IgD-negative memory B cell (primary cell): ENCODE measurements at regions not wholly inside any gene's neighbourhood (a gene's known extent, or its start where the extent isn't known, plus 50 kb on each side); places are given as distances from the start of the nearest gene placed in this dataset.

Source experiments
- H3K27ac Mint-ChIP-seq, 3 donors: one replicate each; pipeline ENCODE4 v1.8.0; 2020 to 2022; ENCODE audit warnings: mild to moderate bottlenecking in 3 of 3, mixed read lengths in 3 of 3, moderate library complexity in 1 of 3
- H3K27me3 Mint-ChIP-seq: one replicate; pipeline ENCODE4 v1.8.0; 2021; ENCODE audit warnings: mixed read lengths
- H3K36me3 Mint-ChIP-seq: one replicate; pipeline ENCODE4 v1.8.0; 2020; ENCODE audit warnings: mild to moderate bottlenecking, mixed read lengths
- H3K4me1 Mint-ChIP-seq, 3 donors: one replicate each; pipeline ENCODE4 v1.8.0; 2020 to 2022; ENCODE audit warnings: mixed read lengths in 3 of 3, mild to moderate bottlenecking in 1 of 3
- H3K4me3 Mint-ChIP-seq, 4 donors: one replicate each; pipeline ENCODE4 v1.8.0; 2020 to 2022; ENCODE audit warnings: mild to moderate bottlenecking in 4 of 4, mixed read lengths in 4 of 4, moderate library complexity in 3 of 4
- H3K9me3 Mint-ChIP-seq, 3 donors: one replicate each; pipeline ENCODE4 v1.8.0; 2020 to 2021; ENCODE audit warnings: mixed read lengths in 3 of 3, mild to moderate bottlenecking in 1 of 3

GRCh38 chr11:95469258-95469657 is 238.3 kb upstream of the SESN3 start:
- H3K27me3 Mint-ChIP-seq, result no peaks in the 10 kb centered on the region
- H3K36me3 Mint-ChIP-seq, result no peaks in the 10 kb centered on the region
- no peak overlapping the region for H3K27ac Mint-ChIP-seq
- peaks cover 0 to 4% (median 0%) of the 10 kb centered on the region in 3 donors for H3K9me3 Mint-ChIP-seq
- peaks cover 0 to 3% (median under 1%) of the 10 kb centered on the region in 3 donors for H3K4me1 Mint-ChIP-seq
- H3K4me3 Mint-ChIP-seq, result no peak overlapping the region

- no peaks in the 10 kb centered on the region for H3K36me3 Mint-ChIP-seq
- H3K4me3 Mint-ChIP-seq, result no peak overlapping the region
- H3K9me3 Mint-ChIP-seq, result peaks cover 0 to 3% (median 0%) of the 10 kb centered on the region in 3 donors
- H3K27me3 Mint-ChIP-seq, result no peaks in the 10 kb centered on the region
- H3K27ac Mint-ChIP-seq, result no peak overlapping the region
- H3K4me1 Mint-ChIP-seq, result peaks cover 8 to 15% (median 12%) of the 10 kb centered on the region in 3 donors
These were observed 235.4 kb upstream of the SESN3 start for GRCh38 chr11:95466416-95466815.

- Mint-ChIP-seq H3K27ac (no peak overlapping the region), H3K27me3 (no peaks in the 10 kb centered on the region), H3K4me1 (peaks cover 11 to 17% (median 15%) of the 10 kb centered on the region in 3 donors), H3K36me3 (no peaks in the 10 kb centered on the region), H3K9me3 (peaks cover 0 to 3% (median 0%) of the 10 kb centered on the region in 3 donors), H3K4me3 (no peak overlapping the region)
These were observed 234.9 kb upstream of the SESN3 start for GRCh38 chr11:95465887-95466286.

- Mint-ChIP-seq H3K9me3 (no peaks in the 10 kb centered on the region), H3K4me1 (peaks cover 11 to 17% (median 15%) of the 10 kb centered on the region in 3 donors), H3K27ac (peak overlapping the region in 2 of 3 donors; percentile 0 to 95), H3K27me3 (no peaks in the 10 kb centered on the region), H3K4me3 (peak overlapping the region in 2 of 4 donors; percentile 26 to 80), H3K36me3 (no peaks in the 10 kb centered on the region)
These were observed 230.9 kb upstream of the SESN3 start for GRCh38 chr11:95461858-95462257.

GRCh38 chr11:95461348-95461747 is 230.3 kb upstream of the SESN3 start:
- H3K27me3 Mint-ChIP-seq, result no peaks in the 10 kb centered on the region
- peak overlapping the region in 2 of 4 donors; percentile 26 to 80 for H3K4me3 Mint-ChIP-seq
- no peaks in the 10 kb centered on the region for H3K36me3 Mint-ChIP-seq
- H3K27ac Mint-ChIP-seq, result peak overlapping the region in 2 of 3 donors; percentile 0 to 95
- H3K9me3 Mint-ChIP-seq, result no peaks in the 10 kb centered on the region
- peaks cover 11 to 15% (median 14%) of the 10 kb centered on the region in 3 donors for H3K4me1 Mint-ChIP-seq

GRCh38 chr11:95459291-95460042 is 228.5 kb upstream of the SESN3 start:
- H3K27me3 Mint-ChIP-seq, result no peaks in the 10 kb centered on the region
- H3K27ac Mint-ChIP-seq, result no peak overlapping the region
- H3K4me3 Mint-ChIP-seq, result no peak overlapping the region
- no peaks in the 10 kb centered on the region for H3K36me3 Mint-ChIP-seq
- peaks cover 26 to 29% (median 26%) of the 10 kb centered on the region in 3 donors for H3K4me1 Mint-ChIP-seq
- H3K9me3 Mint-ChIP-seq, result no peaks in the 10 kb centered on the region

- Mint-ChIP-seq H3K36me3 (no peaks in the 10 kb centered on the region), H3K27me3 (peaks cover 2% of the 10 kb centered on the region), H3K4me1 (peaks cover 19 to 23% (median 22%) of the 10 kb centered on the region in 3 donors), H3K9me3 (no peaks in the 10 kb centered on the region), H3K4me3 (no peak overlapping the region), H3K27ac (no peak overlapping the region)
These were observed 225.9 kb upstream of the SESN3 start for GRCh38 chr11:95456714-95457491.

GRCh38 chr11:95455228-95455970 is 224.4 kb upstream of the SESN3 start:
- H3K27me3 Mint-ChIP-seq, result peaks cover 2% of the 10 kb centered on the region
- no peaks in the 10 kb centered on the region for H3K9me3 Mint-ChIP-seq
- no peaks in the 10 kb centered on the region for H3K36me3 Mint-ChIP-seq
- peak overlapping the region in 1 of 4 donors; percentile 61 for H3K4me3 Mint-ChIP-seq
- peak overlapping the region in 1 of 3 donors; percentile 67 for H3K27ac Mint-ChIP-seq
- H3K4me1 Mint-ChIP-seq, result peaks cover 13 to 16% (median 14%) of the 10 kb centered on the region in 3 donors

- no peak overlapping the region for H3K27ac Mint-ChIP-seq
These were observed 222.7 kb upstream of the SESN3 start for GRCh38 chr11:95453616-95454171.

GRCh38 chr11:95451682-95452081 is 220.7 kb upstream of the SESN3 start:
- H3K27me3 Mint-ChIP-seq, result peaks cover 2% of the 10 kb centered on the region
- no peaks in the 10 kb centered on the region for H3K9me3 Mint-ChIP-seq
- no peak overlapping the region for H3K4me3 Mint-ChIP-seq
- H3K27ac Mint-ChIP-seq, result no peak overlapping the region
- peaks cover 13 to 16% (median 14%) of the 10 kb centered on the region in 3 donors for H3K4me1 Mint-ChIP-seq
- H3K36me3 Mint-ChIP-seq, result no peaks in the 10 kb centered on the region

More at GRCh38 chr11:95453616-95454171, 222.7 kb upstream of the SESN3 start:
- Mint-ChIP-seq H3K4me3 (peak overlapping the region in 1 of 4 donors; percentile 5), H3K27me3 (peaks cover 2% of the 10 kb centered on the region), H3K4me1 (peaks cover 13 to 16% (median 14%) of the 10 kb centered on the region in 3 donors), H3K36me3 (no peaks in the 10 kb centered on the region), H3K9me3 (no peaks in the 10 kb centered on the region)

GRCh38 chr11:95451261-95451660 is 220.3 kb upstream of the SESN3 start:
- Mint-ChIP-seq H3K36me3 (no peaks in the 10 kb centered on the region), H3K9me3 (no peaks in the 10 kb centered on the region), H3K27me3 (peaks cover 2% of the 10 kb centered on the region), H3K27ac (no peak overlapping the region), H3K4me3 (no peak overlapping the region), H3K4me1 (peaks cover 13 to 15% (median 14%) of the 10 kb centered on the region in 3 donors)

GRCh38 chr11:95450547-95451123 is 219.6 kb upstream of the SESN3 start:
- peaks cover 9% of the 10 kb centered on the region in 3 donors for H3K4me1 Mint-ChIP-seq
- no peaks in the 10 kb centered on the region for H3K36me3 Mint-ChIP-seq
- peaks cover 2% of the 10 kb centered on the region for H3K27me3 Mint-ChIP-seq
- no peak overlapping the region for H3K27ac Mint-ChIP-seq
- H3K9me3 Mint-ChIP-seq, result no peaks in the 10 kb centered on the region
- no peak overlapping the region for H3K4me3 Mint-ChIP-seq

- H3K36me3 Mint-ChIP-seq, result no peaks in the 10 kb centered on the region
- H3K4me1 Mint-ChIP-seq, result peaks cover 2 to 5% (median 5%) of the 10 kb centered on the region in 3 donors
- H3K9me3 Mint-ChIP-seq, result no peaks in the 10 kb centered on the region
- no peak overlapping the region for H3K4me3 Mint-ChIP-seq
- no peak overlapping the region for H3K27ac Mint-ChIP-seq
- no peaks in the 10 kb centered on the region for H3K27me3 Mint-ChIP-seq
These were observed 214.8 kb upstream of the SESN3 start for GRCh38 chr11:95445746-95446333.
